ENCODE measurements at regions not wholly inside any gene's neighbourhood (a gene's known extent, or its start where the extent isn't known, plus 50 kb on each side); places are given as distances from the start of the nearest gene placed in this dataset.

- DNase-seq (ENCODE audit: low read depth in 2 of 3, low spot score in 2 of 3) = no peak
Observed at GRCh38 chr4:128573781-128574508, 235.6 kb upstream of the JADE1 start.

DNA sequence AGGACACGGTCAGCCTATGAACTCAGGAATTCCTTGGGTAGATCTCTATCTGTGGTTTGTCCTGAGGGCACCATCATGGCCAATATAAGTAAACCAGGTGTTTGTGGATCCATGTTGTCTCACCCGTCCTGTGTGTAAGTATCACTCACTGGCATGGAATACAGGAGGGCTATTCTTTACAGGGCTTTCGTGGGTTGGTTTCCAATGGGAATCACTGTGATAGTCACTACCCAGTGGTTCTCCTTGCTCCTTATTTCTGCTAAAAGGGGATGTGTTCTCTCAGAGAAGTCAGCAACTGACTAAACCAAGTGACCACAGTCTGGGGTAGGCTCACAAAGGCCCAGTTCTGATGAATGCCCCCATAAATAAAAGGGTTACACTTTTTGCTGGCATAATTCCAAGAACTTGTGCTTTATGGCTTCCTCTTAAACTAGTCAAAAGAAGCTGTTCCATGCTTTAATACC lies 236.7 kb upstream of the JADE1 start:
- peak in 1 of 3 donors; percentile 10 for DNase-seq (ENCODE audit: low read depth in 2 of 3, low spot score in 2 of 3)

- no peak for DNase-seq (ENCODE audit: low read depth in 2 of 3, low spot score in 2 of 3)
Observed at GRCh38 chr4:128571747-128572146, 237.8 kb upstream of the JADE1 start.

GRCh38 chr4:128570387-128570975 lies 239.0 kb upstream of the JADE1 start:
- DNase-seq (ENCODE audit: low read depth in 2 of 3, low spot score in 2 of 3) = no peak

GRCh38 chr4:128566693-128567092 lies 242.8 kb upstream of the JADE1 start:
- DNase-seq (ENCODE audit: low read depth in 2 of 3, low spot score in 2 of 3) = no peak

DNA sequence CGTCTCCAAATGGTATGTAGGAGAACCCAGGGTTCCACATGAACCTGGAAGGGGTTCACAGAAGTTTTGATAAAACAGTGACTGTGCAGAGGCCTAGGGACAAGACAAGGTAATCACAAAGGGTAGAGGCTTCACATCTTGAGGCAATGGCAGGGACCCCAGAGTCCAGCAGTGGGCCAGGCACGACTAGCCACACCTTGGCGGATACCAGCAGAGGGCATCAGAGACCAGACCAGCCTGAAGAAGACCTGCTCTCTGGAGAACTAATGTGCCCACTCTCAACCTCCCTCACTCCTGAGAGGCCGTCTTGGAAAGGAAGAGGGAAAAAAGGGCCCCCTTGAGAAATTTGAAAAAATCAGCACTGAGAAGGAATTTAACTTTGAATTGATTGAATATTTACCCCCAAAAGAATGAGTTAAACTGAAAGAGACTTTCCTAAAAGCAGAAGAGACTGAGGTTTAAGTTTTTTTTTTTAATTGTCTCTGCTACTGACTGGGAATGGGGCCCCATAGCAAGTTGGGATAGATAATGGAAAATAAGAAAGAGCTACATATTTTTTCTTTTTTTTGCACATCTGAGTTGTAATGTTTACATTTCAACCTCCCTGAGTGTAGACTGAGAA lies 243.8 kb upstream of the JADE1 start:
- peak in 1 of 3 donors; percentile 52 for DNase-seq (ENCODE audit: low read depth in 2 of 3, low spot score in 2 of 3)

- no peak for DNase-seq (ENCODE audit: low read depth in 2 of 3, low spot score in 2 of 3)
Observed at GRCh38 chr4:128565054-128565453, 244.4 kb upstream of the JADE1 start.

- DNase-seq (ENCODE audit: low read depth in 2 of 3, low spot score in 2 of 3) = no peak
Observed at GRCh38 chr4:128564081-128564630, 245.3 kb upstream of the JADE1 start.

GRCh38 chr4:128560754-128561495 lies 248.6 kb upstream of the JADE1 start:
- no peak for DNase-seq (ENCODE audit: low read depth in 2 of 3, low spot score in 2 of 3)

DNA sequence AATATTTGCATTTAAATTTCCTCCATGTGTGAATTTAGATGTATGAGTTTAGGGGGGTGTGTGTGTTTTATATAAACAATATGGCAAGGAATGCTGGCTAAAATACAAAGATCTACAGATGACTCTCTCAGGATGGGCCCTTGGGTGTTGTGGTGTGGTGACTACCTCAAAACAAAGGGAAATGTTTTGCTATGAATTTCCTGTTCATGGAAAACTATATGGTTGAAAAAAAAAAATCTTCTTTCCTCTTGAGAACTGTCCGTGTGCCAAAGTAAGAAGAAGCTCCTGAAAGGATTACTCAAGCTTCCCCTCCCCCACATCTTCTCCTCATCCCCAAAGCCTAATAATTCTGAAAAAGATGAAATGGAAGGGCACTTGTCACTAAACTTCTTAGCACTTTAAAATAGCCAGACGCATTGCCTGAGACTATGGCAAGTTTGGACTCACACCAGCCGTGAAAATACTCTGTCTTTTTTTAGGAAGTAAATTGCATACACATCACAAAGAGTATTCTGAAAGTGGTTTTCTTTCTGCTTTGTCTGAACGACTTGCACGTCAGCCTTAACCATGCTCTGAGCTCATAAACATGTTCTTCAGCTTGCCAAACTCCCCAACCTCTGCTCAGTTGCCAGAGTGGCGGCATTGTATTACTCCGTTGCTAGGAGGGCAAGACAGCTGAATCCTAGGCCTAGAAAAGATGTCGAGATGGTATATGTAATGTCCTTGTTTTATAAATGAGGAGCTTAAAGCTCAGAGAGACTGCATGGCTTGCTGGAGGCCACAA lies 250.4 kb upstream of the JADE1 start:
- DNase-seq (ENCODE audit: low read depth in 2 of 3, low spot score in 2 of 3) = no peak

DNA sequence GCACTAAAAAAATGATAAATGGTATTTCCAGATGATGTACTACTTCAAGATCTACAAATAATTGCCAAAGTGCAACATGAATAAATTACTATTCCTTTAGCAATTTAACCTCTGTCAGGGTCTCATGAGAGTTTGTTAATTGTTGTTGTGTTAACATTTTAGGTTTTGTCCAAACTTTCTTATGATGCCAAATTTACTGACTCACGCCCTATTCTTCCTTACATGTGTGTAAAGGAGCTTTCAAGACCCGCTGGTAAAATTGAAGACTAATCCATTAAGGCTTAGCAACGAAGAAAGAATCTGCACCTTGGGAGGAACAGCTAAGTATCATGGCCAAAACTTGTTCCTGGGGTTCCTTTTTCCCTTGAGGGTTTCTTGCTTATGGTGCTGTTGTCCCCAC lies 252.7 kb upstream of the JADE1 start:
- no peak for DNase-seq (ENCODE audit: low read depth in 2 of 3, low spot score in 2 of 3)

DNA sequence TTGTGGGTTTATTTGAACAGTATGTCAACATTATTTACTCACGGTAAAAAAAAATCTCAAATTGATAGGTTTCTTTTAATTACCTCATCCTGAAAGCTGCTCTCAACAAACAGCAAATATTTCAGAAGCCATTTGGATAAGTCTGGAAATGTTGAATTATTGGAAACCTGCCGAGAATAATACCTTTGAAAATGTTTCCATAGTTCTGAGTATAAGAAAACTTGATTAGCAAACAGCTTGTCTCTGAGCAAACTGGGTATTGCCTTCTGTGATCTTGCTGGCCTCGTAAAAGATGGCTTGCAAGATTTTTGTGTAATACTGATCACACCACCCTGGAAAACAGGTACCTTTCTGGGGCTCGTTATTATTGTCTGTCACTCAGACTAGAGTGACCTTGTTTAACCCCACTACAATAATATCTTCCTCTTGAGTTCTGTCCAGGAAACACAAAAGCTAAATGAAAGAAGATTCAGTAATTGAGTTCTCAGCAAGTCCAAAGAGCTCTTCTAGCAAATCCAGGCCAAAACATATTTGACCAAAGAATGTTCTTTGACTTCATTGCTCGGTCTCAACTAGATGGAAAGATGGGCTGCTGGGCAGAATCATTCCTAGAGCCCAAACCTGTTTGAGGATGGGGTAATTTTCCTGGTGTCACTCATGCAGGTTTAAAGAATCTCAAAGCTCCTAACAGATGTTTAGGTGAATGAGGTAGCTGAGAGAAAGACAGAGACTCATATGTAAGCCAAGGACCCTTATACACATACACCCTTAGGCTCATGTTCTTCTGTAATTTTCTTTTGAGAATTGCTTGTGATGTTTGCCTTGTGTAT lies 255.6 kb upstream of the JADE1 start:
- peak in 1 of 3 donors; percentile 4 for DNase-seq (ENCODE audit: low read depth in 2 of 3, low spot score in 2 of 3)

DNA sequence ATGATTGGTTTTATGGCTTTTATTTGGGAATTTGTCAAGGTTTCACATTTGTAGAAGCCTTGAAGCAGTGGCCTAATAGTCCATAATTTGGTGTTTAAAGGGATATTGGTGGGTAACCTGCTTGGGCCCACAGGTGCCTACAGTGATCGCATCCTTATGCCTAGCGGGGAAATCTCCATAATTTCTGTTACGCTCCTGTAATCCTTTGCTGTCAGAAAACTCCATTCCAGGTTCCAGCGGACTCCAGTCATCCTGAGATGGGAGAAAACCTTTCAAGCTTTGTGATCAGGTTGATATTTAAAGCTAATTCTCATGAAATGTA lies 257.0 kb upstream of the JADE1 start:
- no peak for DNase-seq (ENCODE audit: low read depth in 2 of 3, low spot score in 2 of 3)

- no peak for DNase-seq (ENCODE audit: low read depth in 2 of 3, low spot score in 2 of 3)
Observed at GRCh38 chr4:128551280-128551679, 258.2 kb upstream of the JADE1 start.

GRCh38 chr4:128550060-128550459 lies 259.4 kb upstream of the JADE1 start:
- no peak for DNase-seq (ENCODE audit: low read depth in 2 of 3, low spot score in 2 of 3)

GRCh38 chr4:128549636-128550035 lies 259.9 kb upstream of the JADE1 start:
- DNase-seq (ENCODE audit: low read depth in 2 of 3, low spot score in 2 of 3) = no peak

GRCh38 chr4:128548381-128548780 lies 260.8 kb upstream of the PGRMC2 start:
- no peak for DNase-seq (ENCODE audit: low read depth in 2 of 3, low spot score in 2 of 3)

GRCh38 chr4:128544272-128544671 lies 256.7 kb upstream of the PGRMC2 start:
- no peak for DNase-seq (ENCODE audit: low read depth in 2 of 3, low spot score in 2 of 3)

- DNase-seq (ENCODE audit: low read depth in 2 of 3, low spot score in 2 of 3) = no peak
Observed at GRCh38 chr4:128543696-128544095, 256.1 kb upstream of the PGRMC2 start.

DNA sequence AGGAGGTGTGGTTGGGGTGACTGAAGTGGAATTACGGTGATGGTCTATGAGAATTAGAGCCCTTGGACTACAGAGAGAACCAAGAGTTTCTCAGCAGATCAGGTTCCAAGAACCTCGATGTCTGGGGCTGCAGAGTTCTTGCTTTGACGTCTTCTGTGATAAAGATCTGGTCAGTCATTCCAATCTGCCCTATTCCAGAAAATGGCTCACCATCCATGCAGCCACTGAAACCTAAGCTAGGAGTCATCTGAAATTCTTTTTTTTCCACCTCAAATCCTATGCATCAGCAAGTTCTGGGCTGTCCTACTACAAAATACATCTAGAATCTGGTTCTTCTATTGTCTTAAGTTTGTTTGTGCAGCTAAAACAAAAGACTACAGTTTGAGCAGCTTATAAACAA lies 254.4 kb upstream of the PGRMC2 start:
- no peak for DNase-seq (ENCODE audit: low read depth in 2 of 3, low spot score in 2 of 3)
